ENCODE measurements at regions not wholly inside any gene's neighbourhood (a gene's known extent, or its start where the extent isn't known, plus 50 kb on each side); places are given as distances from the start of the nearest gene placed in this dataset.

DNA sequence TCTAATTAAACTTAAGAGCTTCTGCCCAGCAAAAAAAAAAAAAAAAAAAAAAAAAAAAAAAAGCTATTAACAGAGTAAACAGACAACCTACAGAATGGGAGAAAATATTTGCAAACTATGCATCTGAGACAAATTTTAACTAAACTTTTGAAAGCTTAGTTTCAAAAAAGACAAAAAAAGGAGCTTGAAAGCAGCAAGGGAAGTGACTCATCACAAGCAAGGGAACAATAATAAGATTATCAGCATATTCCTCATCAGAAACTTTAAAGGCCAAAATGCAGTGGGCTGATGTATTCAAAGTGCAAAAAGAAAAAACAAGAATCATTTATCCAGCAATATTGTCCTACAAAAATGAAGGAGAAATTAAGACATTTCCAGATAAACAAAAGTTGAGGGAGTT lies 158.6 kb downstream of the RNF144B start:
- no peak overlapping the region for H3K27ac ChIP-seq
- no peak for TF ChIP-seq CTCF (conservative IDR thresholded peaks at IDR 0.05)

DNA sequence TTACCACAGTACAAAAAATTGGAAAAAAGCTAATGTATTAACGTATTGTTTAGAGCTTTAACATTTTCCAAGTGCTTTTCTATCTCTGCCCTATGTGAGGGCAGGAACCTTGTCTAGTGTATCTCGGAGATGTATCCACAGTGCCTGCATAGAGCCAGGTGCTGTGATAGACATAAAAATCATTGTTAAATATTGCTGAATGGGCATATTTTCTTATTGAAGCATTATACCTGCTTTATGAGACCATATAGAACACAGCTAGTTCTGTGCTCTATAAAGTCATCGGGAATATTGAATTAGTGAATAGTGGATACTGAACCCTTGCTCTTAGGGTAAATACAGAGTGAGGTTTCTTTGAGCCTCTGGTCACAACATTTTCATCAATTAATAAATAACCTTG lies 163.0 kb downstream of the RNF144B start:
- H3K27ac ChIP-seq = no peak overlapping the region
- TF ChIP-seq CTCF (conservative IDR thresholded peaks at IDR 0.05) = no peak

GRCh38 chr6:18551228-18551627 lies 164.1 kb downstream of the RNF144B start:
- no peak for TF ChIP-seq CTCF (conservative IDR thresholded peaks at IDR 0.05)
- H3K27ac ChIP-seq = no peak overlapping the region

- H3K27ac ChIP-seq = no peak overlapping the region
- TF ChIP-seq CTCF (conservative IDR thresholded peaks at IDR 0.05) = no peak
Observed at GRCh38 chr6:18555750-18556149, 168.6 kb downstream of the RNF144B start.

DNA sequence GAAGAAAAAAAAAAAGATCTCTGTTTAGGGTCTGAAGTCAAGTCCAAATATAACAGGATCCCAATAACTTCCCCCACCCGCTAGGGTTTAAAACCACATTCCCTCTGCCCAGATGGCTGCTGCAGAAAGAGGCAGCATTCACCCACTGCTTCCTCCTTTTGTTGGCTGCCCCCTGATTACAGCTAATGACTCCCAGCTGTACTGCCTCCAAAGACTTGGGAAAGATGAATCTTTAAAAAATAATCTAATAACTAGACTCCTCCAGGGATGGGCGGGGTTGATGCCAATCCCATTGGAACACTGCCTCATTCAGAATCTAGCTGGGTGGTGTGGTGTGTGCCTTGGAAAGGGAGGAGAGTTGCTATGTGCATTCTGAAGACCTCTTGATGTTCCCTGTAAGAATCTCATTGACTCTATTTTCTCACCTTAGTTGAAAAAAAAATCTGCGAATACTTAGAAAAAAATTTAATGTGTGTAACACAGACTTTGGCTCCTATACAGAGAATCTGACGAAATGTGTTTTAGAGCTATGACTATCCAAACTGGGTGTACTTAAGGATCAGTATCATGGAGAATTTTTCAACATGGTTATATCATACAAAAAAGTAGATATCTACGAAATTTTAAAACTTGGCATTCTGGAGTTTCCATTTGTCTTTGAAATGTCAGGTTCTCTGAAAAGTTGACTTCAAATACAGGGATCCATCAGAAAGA lies 174.0 kb downstream of the RNF144B start:
- TF ChIP-seq CTCF (conservative IDR thresholded peaks at IDR 0.05) = no peak
- H3K27ac ChIP-seq = no peak overlapping the region

DNA sequence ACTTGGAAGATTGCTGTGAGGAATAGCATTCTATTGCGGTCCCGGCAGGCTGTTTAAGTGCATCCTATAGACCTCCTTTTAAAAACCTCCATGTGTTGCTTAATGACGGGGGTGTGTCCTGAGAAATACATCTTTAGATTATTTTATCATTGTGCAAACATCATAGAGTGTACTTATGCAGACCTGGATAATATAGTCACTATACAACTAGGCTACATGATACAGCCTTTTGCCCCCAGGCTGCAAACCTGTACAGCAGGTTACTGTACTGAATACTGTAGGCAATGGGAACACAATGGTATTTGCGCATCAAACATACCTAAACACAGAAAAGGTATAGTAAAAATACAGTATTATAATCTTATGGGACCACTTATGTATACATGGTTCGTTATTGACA lies 175.6 kb downstream of the RNF144B start:
- no peak overlapping the region for H3K27ac ChIP-seq
- TF ChIP-seq CTCF (conservative IDR thresholded peaks at IDR 0.05) = no peak

- no peak overlapping the region for H3K27ac ChIP-seq
- TF ChIP-seq CTCF (conservative IDR thresholded peaks at IDR 0.05) = no peak
Observed at GRCh38 chr6:18564775-18565174, 177.6 kb downstream of the RNF144B start.
